ENCODE measurements at regions not wholly inside any gene's neighbourhood (a gene's known extent, or its start where the extent isn't known, plus 50 kb on each side); places are given as distances from the start of the nearest gene placed in this dataset.

GRCh38 chr17:5695480-5695879, 111.2 kb upstream of the NLRP1 start:
- no peak for DNase-seq

GRCh38 chr17:5698959-5699358, 114.7 kb upstream of the NLRP1 start:
- DNase-seq = no peak

- no peak for DNase-seq
These were observed 115.5 kb upstream of the NLRP1 start for GRCh38 chr17:5699814-5700213.

GRCh38 chr17:5700745-5701144, 116.4 kb upstream of the NLRP1 start:
- DNase-seq = no peak

- DNase-seq = no peak
These were observed 117.1 kb upstream of the NLRP1 start for GRCh38 chr17:5701381-5701780.

- no peak for DNase-seq
These were observed 118.7 kb upstream of the NLRP1 start for GRCh38 chr17:5702951-5703510.

GRCh38 chr17:5703736-5704135, 119.4 kb upstream of the NLRP1 start:
- DNase-seq = no peak

- no peak for DNase-seq
These were observed 121.0 kb upstream of the NLRP1 start for GRCh38 chr17:5705081-5705875.

- DNase-seq = no peak
These were observed 121.7 kb upstream of the NLRP1 start for GRCh38 chr17:5705876-5706576.

- peak in 1 of 2 experiments; percentile 36 for DNase-seq
These were observed 122.4 kb upstream of the NLRP1 start for GRCh38 chr17:5706577-5707210.

- DNase-seq = no peak
These were observed 123.2 kb upstream of the NLRP1 start for GRCh38 chr17:5707482-5707881.

- no peak for DNase-seq
These were observed 124.0 kb upstream of the NLRP1 start for GRCh38 chr17:5708344-5708743.

GRCh38 chr17:5711344-5711743, 127.0 kb upstream of the NLRP1 start:
- DNase-seq = no peak

GRCh38 chr17:5714993-5715392, 130.7 kb upstream of the NLRP1 start:
- DNase-seq = no peak

- no peak for DNase-seq
These were observed 131.2 kb upstream of the NLRP1 start for GRCh38 chr17:5715478-5715877.

GRCh38 chr17:5718726-5719125, 134.4 kb upstream of the NLRP1 start:
- DNase-seq = no peak

GRCh38 chr17:5719976-5720375, 135.7 kb upstream of the NLRP1 start:
- no peak for DNase-seq

GRCh38 chr17:5730373-5730772, 146.1 kb upstream of the NLRP1 start:
- DNase-seq = no peak

- DNase-seq = no peak
These were observed 156.6 kb upstream of the NLRP1 start for GRCh38 chr17:5740937-5741336.

- DNase-seq = no peak
These were observed 157.5 kb upstream of the NLRP1 start for GRCh38 chr17:5741810-5742209.

GRCh38 chr17:5745111-5745813, 161.0 kb upstream of the NLRP1 start:
- no peak for DNase-seq

GRCh38 chr17:5747276-5747675, 163.0 kb upstream of the NLRP1 start:
- DNase-seq = no peak

- no peak for DNase-seq
These were observed 163.7 kb upstream of the NLRP1 start for GRCh38 chr17:5747964-5748363.

Measured in NCI-H524 (cell line).